ENCODE measurements at regions not wholly inside any gene's neighbourhood (a gene's known extent, or its start where the extent isn't known, plus 50 kb on each side); places are given as distances from the start of the nearest gene placed in this dataset.
A peak's percentile ranks its signal among the peaks of the same experiment; 100 is the strongest.
"Not testable (repeated sequence)": the region's sequence is repeated elsewhere in the genome, so short reads cannot be mapped to it uniquely, and the experiment has no call there.

- H3K27me3 ChIP-seq, result no peaks in the 10 kb centered on the region
- ATAC-seq, result no peak
- WGBS, 2 donors (ENCODE audit: low coverage in 1 of 2), result 20 to 46% methylated on average over 1 to 3 of the region's 3 CpGs
- H3K4me1 ChIP-seq, result no peaks in the 10 kb centered on the region
- peaks cover 0 to 18% (median 0%) of the 10 kb centered on the region in 3 donors for H3K9me3 ChIP-seq
- H3K4me3 ChIP-seq, result no peak overlapping the region
- TF ChIP-seq POLR2A (IDR thresholded peaks at IDR 0.05), result no peak
- no peak for TF ChIP-seq CTCF (IDR thresholded peaks at IDR 0.05)
- no peak for TF ChIP-seq POLR2AphosphoS5 (IDR thresholded peaks at IDR 0.05)
- TF ChIP-seq EP300 (IDR thresholded peaks at IDR 0.05), result no peak
- H3K27ac ChIP-seq, result no peak overlapping the region
- no peaks in the 10 kb centered on the region for H3K36me3 ChIP-seq
Measured at GRCh38 chr12:42725809-42726208, 136.3 kb upstream of the PRICKLE1 start.

GRCh38 chr12:42716491-42716891, 126.9 kb upstream of the PRICKLE1 start:
- H3K9me3 ChIP-seq, result no peaks in the 10 kb centered on the region
- peak; percentile 80 for ATAC-seq
- no peak for TF ChIP-seq CTCF (IDR thresholded peaks at IDR 0.05)
- TF ChIP-seq POLR2A (IDR thresholded peaks at IDR 0.05), result no peak
- TF ChIP-seq EP300 (IDR thresholded peaks at IDR 0.05), result no peak
- TF ChIP-seq POLR2AphosphoS5 (IDR thresholded peaks at IDR 0.05), result no peak
- H3K27ac ChIP-seq, result no peak overlapping the region
- H3K4me1 ChIP-seq, result no peaks in the 10 kb centered on the region
- 54 to 67% methylated on average over 3 to 4 of the region's 5 CpGs for WGBS, 2 donors (ENCODE audit: low coverage in 1 of 2)
- no peak overlapping the region for H3K4me3 ChIP-seq
- no peaks in the 10 kb centered on the region for H3K36me3 ChIP-seq
- H3K27me3 ChIP-seq, result no peaks in the 10 kb centered on the region

- ATAC-seq, H3K27me3 ChIP-seq, H3K27ac ChIP-seq, H3K4me3 ChIP-seq, H3K9me3 ChIP-seq, H3K36me3 ChIP-seq, H3K4me1 ChIP-seq: not testable (repeated sequence)
- WGBS, 2 donors (ENCODE audit: low coverage in 1 of 2), result 73 to 90% methylated on average over 2 to 3 of the region's 3 CpGs
Measured at GRCh38 chr12:42713566-42713965, 124.0 kb upstream of the PRICKLE1 start.

GRCh38 chr12:42708374-42708773, 118.8 kb upstream of the PRICKLE1 start:
- not testable (repeated sequence) for H3K4me3 ChIP-seq, H3K9me3 ChIP-seq, ATAC-seq, H3K27me3 ChIP-seq, H3K27ac ChIP-seq, H3K36me3 ChIP-seq
- no CpG with 5 or more reads among the region's 6 CpGs for whole genome bisulfite sequencing, 2 donors (ENCODE audit: low coverage in 1 of 2)
- peaks cover 0 to 15% (median 4%) of the 10 kb centered on the region in 3 donors for H3K4me1 ChIP-seq

- 84 to 85% methylated on average over 4 to 6 of the region's 11 CpGs for WGBS, 2 donors (ENCODE audit: low coverage in 1 of 2)
- H3K9me3 ChIP-seq, result no peaks in the 10 kb centered on the region
- H3K27me3 ChIP-seq, result no peaks in the 10 kb centered on the region
- TF ChIP-seq EP300 (IDR thresholded peaks at IDR 0.05), result no peak
- TF ChIP-seq CTCF (IDR thresholded peaks at IDR 0.05), result no peak
- TF ChIP-seq POLR2AphosphoS5 (IDR thresholded peaks at IDR 0.05), result no peak
- no peak for TF ChIP-seq POLR2A (IDR thresholded peaks at IDR 0.05)
- no peak overlapping the region for H3K4me3 ChIP-seq
- no peaks in the 10 kb centered on the region for H3K36me3 ChIP-seq
- ATAC-seq, result no peak
- H3K27ac ChIP-seq, result no peak overlapping the region
- peaks cover 0 to 15% (median 4%) of the 10 kb centered on the region in 3 donors for H3K4me1 ChIP-seq
Measured at GRCh38 chr12:42707312-42708226, 118.0 kb upstream of the PRICKLE1 start.

- TF ChIP-seq POLR2A (IDR thresholded peaks at IDR 0.05) (no peak), CTCF (IDR thresholded peaks at IDR 0.05) (no peak), EP300 (IDR thresholded peaks at IDR 0.05) (no peak), POLR2AphosphoS5 (IDR thresholded peaks at IDR 0.05) (no peak)
- H3K27me3 ChIP-seq, result no peaks in the 10 kb centered on the region
- H3K4me3 ChIP-seq, result no peak overlapping the region
- peak overlapping the region in 2 of 4 donors; percentile 24 to 28 for H3K27ac ChIP-seq
- no peaks in the 10 kb centered on the region for H3K9me3 ChIP-seq
- no peak for ATAC-seq
- no peaks in the 10 kb centered on the region for H3K36me3 ChIP-seq
- peaks cover 0 to 15% (median 4%) of the 10 kb centered on the region in 3 donors for H3K4me1 ChIP-seq
- WGBS, 2 donors (ENCODE audit: low coverage in 1 of 2), result 75 to 100% methylated on average over 1 of the region's 1 CpG
Measured at GRCh38 chr12:42706321-42706720, 116.8 kb upstream of the PRICKLE1 start.
